ENCODE measurements at regions not wholly inside any gene's neighbourhood (a gene's known extent, or its start where the extent isn't known, plus 50 kb on each side); places are given as distances from the start of the nearest gene placed in this dataset.
"Not testable (repeated sequence)": the region's sequence is repeated elsewhere in the genome, so short reads cannot be mapped to it uniquely, and the experiment has no call there.

DNA sequence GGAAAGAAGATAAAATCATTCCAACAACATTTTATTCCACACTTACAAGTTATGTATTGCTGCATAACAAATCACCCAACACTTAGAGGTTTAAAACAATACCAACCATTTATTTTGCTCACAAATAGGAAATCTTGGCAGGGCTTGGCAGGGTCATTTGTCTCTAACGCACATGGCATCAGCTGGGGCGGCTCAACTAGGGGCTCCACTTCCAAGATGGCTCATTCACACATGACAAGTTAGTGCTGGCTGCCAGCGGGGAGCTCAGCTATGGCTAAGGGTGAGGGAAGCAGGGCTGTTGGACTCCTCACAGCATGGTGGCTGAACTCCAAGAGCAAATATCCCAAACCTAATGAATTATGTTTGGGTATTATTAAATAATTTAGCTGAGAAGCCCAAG lies 377.0 kb downstream of the ZNF674 start:
- DNase-seq (ENCODE audit: low spot score), result no peak

- no peak for DNase-seq (ENCODE audit: low spot score)
These were observed 379.4 kb downstream of the ZNF674 start for GRCh38 chrX:46165866-46166265.

DNA sequence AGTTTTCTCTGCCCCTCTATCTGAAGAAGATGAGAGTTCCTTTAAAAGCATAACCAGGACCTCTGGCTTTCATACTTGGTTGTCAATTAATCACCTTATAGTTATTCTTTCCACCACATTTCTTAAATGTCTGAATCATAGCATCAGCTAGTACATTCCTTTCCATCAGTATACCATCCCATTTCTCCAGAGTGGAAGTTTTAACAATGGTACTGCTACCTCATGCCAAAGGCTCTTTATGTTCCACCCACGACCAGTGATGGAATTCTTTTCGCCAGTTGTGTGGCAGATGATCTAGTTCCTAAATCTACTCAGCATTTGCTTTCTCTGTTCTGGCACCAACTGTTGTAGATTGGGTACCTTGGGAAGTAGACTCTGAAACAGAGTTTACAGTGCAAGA lies 379.8 kb downstream of the ZNF674 start:
- peak; percentile 48 for DNase-seq (ENCODE audit: low spot score)

GRCh38 chrX:46152756-46153155 lies 392.5 kb downstream of the ZNF674 start:
- DNase-seq (ENCODE audit: low spot score), result no peak

DNA sequence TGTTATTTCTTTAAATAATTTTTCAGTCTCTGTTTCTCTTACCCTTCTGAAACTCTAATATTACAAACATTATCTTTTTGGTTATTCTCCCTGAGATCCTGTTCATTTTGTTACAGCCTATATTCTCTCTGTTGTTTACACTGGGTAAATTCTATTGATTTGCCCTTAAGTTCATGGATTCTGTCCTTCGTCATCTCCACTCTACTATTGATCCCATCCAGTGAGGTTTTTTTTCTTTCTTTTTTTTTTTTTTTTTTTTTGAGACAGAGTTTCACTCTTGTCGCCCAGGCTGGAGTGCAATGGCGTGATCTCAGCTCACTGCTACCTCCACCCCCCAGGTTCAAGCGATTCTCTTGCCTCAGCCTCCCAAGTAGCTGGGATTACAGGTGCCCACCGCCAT lies 393.9 kb downstream of the ZNF674 start:
- not testable (repeated sequence) for DNase-seq (ENCODE audit: low spot score)

GRCh38 chrX:46144566-46144965 lies 400.7 kb downstream of the ZNF674 start:
- no peak for DNase-seq (ENCODE audit: low spot score)

- no peak for DNase-seq (ENCODE audit: low spot score)
These were observed 404.9 kb downstream of the ZNF674 start for GRCh38 chrX:46140272-46140671.

- DNase-seq (ENCODE audit: low spot score), result no peak
These were observed 415.0 kb downstream of the ZNF674 start for GRCh38 chrX:46130247-46130646.

- DNase-seq (ENCODE audit: low spot score), result no peak
These were observed 420.1 kb downstream of the ZNF674 start for GRCh38 chrX:46125111-46125510.

DNA sequence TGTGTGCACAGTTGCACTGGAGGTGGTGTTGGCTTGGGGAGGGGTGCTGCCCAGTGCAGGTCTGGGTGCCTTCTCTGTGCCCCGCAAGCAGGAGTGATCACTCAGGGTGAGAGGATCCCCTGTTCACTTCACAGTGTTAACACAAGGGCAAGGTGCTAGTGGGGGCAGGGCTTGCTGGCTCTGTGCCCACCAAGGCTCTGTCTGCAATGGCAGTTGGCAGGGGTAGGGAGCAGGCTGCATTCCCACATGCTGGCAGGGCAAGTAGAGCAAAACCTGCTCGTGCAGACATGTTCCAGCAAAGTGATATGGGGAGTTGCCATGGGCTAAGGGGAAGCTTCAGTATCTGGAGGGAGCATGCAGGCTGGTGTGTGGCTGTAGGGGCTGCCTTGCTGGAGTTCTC lies 428.0 kb downstream of the ZNF674 start:
- DNase-seq (ENCODE audit: low spot score), result no peak

DNA sequence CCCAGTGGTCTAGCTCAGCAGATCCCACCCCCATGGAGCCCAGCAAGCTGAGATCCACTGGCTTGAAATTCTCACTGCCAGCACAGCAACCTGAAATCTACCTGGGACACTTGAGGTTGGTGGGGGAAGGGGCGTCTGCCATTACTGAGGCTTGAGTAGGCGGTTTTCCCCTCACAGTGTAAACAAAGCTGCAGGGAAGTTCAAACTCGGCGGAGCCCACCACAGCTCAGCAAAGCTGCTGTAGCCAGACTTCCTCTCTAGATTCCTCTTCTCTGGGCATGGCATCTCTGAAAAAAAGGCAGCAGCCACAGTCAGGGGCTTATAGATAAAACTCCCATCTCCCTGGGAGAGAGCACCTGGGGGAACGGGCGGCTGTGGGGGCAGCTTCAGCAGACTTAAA lies 457.9 kb downstream of the ZNF674 start:
- DNase-seq (ENCODE audit: low spot score), result not testable (repeated sequence)

- DNase-seq (ENCODE audit: low spot score), result not testable (repeated sequence)
These were observed 465.1 kb downstream of the ZNF674 start for GRCh38 chrX:46080121-46080520.

GRCh38 chrX:46072791-46073190 lies 472.4 kb downstream of the ZNF674 start:
- no peak for DNase-seq (ENCODE audit: low spot score)

DNA sequence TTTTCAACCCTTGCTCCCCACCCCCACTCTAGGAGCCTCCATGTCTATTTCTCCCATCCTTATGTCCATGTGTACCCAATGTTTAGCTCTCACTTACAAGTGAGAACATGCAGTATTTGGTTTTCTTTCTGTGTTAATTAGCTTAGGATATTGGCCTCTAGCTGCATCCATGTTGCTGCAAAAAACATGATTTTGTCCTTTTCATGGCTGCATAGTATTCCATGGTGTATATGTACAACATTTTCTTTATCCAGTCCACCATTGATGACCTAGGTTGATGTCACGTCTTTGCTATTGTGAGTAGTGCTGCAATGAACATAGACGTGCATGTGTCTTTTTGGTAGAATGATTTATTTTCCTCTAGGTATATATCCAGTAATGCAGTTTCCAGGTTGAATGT lies 472.8 kb downstream of the ZNF674 start:
- no peak for DNase-seq (ENCODE audit: low spot score)

- no peak for DNase-seq (ENCODE audit: low spot score)
These were observed 474.8 kb downstream of the ZNF674 start for GRCh38 chrX:46070421-46070820.

- DNase-seq (ENCODE audit: low spot score), result no peak
These were observed 485.9 kb downstream of the ZNF674 start for GRCh38 chrX:46059316-46059715.

GRCh38 chrX:46044486-46044885 lies 500.7 kb downstream of the ZNF674 start:
- DNase-seq (ENCODE audit: low spot score), result no peak

DNA sequence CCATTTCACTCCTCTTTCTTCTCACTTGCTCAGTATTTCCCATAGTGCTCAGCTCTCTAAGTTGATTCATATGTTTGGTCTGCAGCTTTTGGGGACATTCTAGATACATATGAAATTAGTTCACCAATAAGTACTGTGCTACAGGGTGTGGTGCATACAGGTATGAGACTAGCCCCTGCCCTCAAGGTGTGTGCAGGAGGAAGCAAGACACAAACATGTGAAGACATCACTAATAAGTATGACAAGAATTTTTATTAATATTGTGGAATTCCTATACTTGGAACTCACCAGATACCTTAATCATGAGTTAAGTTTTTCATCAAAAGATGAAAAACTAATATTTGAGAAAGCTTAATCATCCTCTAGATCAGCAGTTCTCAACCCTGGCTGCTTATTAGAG lies 505.2 kb downstream of the ZNF674 start:
- no peak for DNase-seq (ENCODE audit: low spot score)

DNA sequence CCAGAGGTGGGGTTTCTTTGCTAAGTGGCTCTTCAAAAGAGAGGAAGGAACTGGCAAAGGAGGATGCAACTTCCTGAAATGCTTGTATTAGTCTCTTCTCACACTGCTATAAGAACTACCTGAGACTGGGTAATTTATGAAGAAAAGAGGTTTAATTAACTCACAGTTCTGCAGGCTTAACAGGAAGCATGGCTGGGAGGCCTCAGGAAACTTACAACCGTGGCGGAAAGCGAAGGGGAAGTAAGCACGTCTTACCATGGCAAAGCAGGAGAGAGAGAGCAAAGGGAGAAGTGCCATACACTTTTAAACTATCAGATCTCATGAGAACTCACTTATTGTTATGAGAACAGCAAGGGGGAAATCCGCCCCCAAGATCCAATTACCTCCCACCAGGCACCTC lies 505.7 kb downstream of the ZNF674 start:
- no peak for DNase-seq (ENCODE audit: low spot score)

DNA sequence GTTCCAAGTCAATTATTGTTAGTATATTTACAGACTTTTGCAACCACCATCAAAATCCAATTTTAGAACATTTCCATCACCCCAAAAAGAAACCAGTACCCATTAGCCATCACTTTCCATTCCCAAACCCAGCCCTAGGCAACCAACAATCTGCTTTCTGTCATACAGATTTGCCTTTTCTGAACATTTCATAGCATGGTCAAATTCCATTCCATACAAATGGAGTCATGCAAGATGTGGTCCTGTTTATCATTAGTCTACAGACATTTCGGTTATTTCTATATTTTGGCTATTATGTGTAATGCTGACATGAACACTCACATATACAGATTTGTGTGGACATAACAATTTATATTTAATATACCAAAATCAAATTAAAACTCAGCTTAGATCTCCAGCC lies 508.7 kb downstream of the ZNF674 start:
- no peak for DNase-seq (ENCODE audit: low spot score)

GRCh38 chrX:46034868-46035267 lies 510.4 kb downstream of the ZNF674 start:
- no peak for DNase-seq (ENCODE audit: low spot score)

DNA sequence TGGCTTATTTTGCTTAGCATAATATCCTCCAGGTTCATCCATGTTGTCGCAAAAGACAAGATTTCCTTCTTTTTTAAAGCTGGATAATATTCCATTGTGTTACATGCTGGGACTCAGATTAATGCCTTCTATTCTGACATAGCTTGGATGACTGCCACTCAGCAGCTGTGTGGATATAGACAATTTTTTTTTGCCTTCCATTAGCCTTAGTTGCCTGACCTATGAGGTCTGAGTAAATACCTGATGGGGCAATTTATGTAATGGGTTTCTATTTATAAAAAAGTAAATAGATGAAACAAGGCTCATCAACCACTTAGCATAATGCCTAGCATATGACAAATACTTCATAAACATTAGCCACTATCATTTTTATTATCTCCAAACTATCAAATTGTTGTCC lies 515.4 kb downstream of the ZNF674 start:
- DNase-seq (ENCODE audit: low spot score), result no peak

GRCh38 chrX:46016296-46016695 lies 528.9 kb downstream of the ZNF674 start:
- DNase-seq (ENCODE audit: low spot score), result no peak

DNA sequence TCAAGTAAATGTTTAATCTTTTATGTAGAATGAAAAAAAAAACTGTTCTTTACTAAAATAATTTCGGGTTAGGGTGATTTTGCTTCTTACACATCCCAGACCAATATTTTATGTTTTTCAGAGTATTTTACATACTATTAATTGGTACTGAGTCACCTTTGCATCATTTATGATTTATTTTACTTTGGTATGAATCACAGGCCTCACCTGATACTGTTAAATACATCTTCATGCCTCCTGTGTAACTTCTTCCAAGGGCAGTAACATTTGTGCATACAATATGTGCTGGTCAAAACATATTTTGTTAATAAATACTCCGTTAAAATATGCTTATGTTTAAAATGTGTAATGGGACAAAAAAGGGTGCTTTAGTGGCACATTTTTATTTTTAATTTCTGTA lies 529.6 kb downstream of the ZNF674 start:
- DNase-seq (ENCODE audit: low spot score), result no peak

Measured in A172 (cell line).